ENCODE measurements at regions not wholly inside any gene's neighbourhood (a gene's known extent, or its start where the extent isn't known, plus 50 kb on each side); places are given as distances from the start of the nearest gene placed in this dataset.

DNA sequence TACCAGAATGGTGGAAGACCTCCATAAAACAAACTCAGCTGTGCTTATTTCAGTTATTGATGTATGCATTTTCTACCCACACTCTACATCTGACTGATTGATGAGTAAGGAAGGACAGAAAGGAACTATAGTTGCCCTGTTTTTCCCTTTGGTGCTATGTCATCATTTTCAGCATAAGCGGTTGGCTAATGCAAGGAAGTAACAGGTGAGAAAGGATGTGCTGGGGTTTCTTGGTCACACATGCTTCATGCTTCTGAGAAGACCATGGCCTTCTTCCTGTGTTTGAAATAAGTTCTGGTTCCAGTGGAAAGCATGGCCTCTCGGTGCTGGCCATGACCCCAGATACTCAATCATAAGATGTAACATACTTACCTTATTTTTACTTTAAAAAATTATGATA is 541.2 kb downstream of the PTPRU start:
- TF ChIP-seq POLR2AphosphoS5 (IDR thresholded peaks at IDR 0.05) (no peak), EP300 (IDR thresholded peaks at IDR 0.05) (no peak), POLR2A (IDR thresholded peaks at IDR 0.05) (no peak)
- TF ChIP-seq, protein P1, sequence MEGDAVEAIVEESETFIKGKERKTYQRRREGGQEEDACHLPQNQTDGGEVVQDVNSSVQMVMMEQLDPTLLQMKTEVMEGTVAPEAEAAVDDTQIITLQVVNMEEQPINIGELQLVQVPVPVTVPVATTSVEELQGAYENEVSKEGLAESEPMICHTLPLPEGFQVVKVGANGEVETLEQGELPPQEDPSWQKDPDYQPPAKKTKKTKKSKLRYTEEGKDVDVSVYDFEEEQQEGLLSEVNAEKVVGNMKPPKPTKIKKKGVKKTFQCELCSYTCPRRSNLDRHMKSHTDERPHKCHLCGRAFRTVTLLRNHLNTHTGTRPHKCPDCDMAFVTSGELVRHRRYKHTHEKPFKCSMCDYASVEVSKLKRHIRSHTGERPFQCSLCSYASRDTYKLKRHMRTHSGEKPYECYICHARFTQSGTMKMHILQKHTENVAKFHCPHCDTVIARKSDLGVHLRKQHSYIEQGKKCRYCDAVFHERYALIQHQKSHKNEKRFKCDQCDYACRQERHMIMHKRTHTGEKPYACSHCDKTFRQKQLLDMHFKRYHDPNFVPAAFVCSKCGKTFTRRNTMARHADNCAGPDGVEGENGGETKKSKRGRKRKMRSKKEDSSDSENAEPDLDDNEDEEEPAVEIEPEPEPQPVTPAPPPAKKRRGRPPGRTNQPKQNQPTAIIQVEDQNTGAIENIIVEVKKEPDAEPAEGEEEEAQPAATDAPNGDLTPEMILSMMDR (IDR thresholded peaks at IDR 0.05), result no peak
